22Rv1 (cell line): ENCODE measurements at regions not wholly inside any gene's neighbourhood (a gene's known extent, or its start where the extent isn't known, plus 50 kb on each side); places are given as distances from the start of the nearest gene placed in this dataset.

ENCODE experiments used
- CTCF ChIP-seq: fragments of 450-650 bp; IDR thresholded peaks from 2 replicates; pipeline ENCODE4 v1.5.1; 2017; ENCODE audit warnings: mild to moderate bottlenecking
- ZFX ChIP-seq: fragments of 450-650 bp; IDR thresholded peaks from 2 replicates; pipeline ENCODE4 v1.6.1; 2017; ENCODE audit warnings: antibody characterized with exemption, borderline replicate concordance

- TF ChIP-seq CTCF (no peak), ZFX (no peak)
Measured at GRCh38 chr15:70584838-70585706, 178.3 kb downstream of the UACA start.
